SK-N-SH (cell line): ENCODE measurements at regions not wholly inside any gene's neighbourhood (a gene's known extent, or its start where the extent isn't known, plus 50 kb on each side); places are given as distances from the start of the nearest gene placed in this dataset.
A peak's percentile ranks its signal among the peaks of the same experiment; 100 is the strongest.

Source experiments
- CTCF ChIP-seq: fragments of 200-600 bp; sonication (generic); IDR thresholded peaks from 2 replicates; pipeline ENCODE4 v1.6.1; 2017; ENCODE audit warnings: antibody characterized with exemption, mild to moderate bottlenecking, moderate library complexity
- EP300 ChIP-seq, 2 experiments: IDR thresholded peaks; 2 replicates each; pipeline versions ENCODE4 v1.4.0 to v1.6.1; 2012; ENCODE audit warnings: borderline replicate concordance in 1 of 2, low read depth in 1 of 2, low read length in 1 of 2
- EZH2phosphoT487 ChIP-seq: fragments of 200-600 bp; sonication (generic); IDR thresholded peaks from 2 replicates; pipeline ENCODE4 v1.6.1; 2017; ENCODE audit warnings: low read depth, mixed run types, mild to moderate bottlenecking, antibody characterized with exemption, moderate library complexity, borderline replicate concordance
- GABPA ChIP-seq: IDR thresholded peaks from 2 replicates; pipeline ENCODE4 v1.4.0; 2012; ENCODE audit warnings: low read depth, mild to moderate bottlenecking
- IRF3 ChIP-seq: fragments of 150-350 bp; IDR thresholded peaks from 2 replicates; pipeline ENCODE4 v1.6.1; 2016; ENCODE audit warnings: mild to moderate bottlenecking, low read depth, low read length
- JUND ChIP-seq: IDR thresholded peaks from 2 replicates; pipeline ENCODE4 v1.4.0; 2012
- MXI1 ChIP-seq: IDR thresholded peaks from 2 replicates; pipeline ENCODE4 v1.6.1; 2012; ENCODE audit warnings: mild to moderate bottlenecking, low read depth, low read length, improper control_type of control experiment
- PBX3 ChIP-seq: IDR thresholded peaks from 2 replicates; pipeline ENCODE4; 2012
- POLR2AphosphoS5 ChIP-seq: IDR thresholded peaks from 2 replicates; pipeline ENCODE4 v1.6.1; 2012; ENCODE audit warnings: low read depth, low read length
- RFX5 ChIP-seq: IDR thresholded peaks from 2 replicates; pipeline ENCODE4 v1.6.1; 2012; ENCODE audit warnings: mild to moderate bottlenecking, improper control_type of control experiment, low read length
- RXRA ChIP-seq: IDR thresholded peaks from 2 replicates; pipeline ENCODE4 v1.4.0; 2012; ENCODE audit warnings: low read depth, mild to moderate bottlenecking, borderline replicate concordance
- TCF12 ChIP-seq: IDR thresholded peaks from 2 replicates; pipeline ENCODE4 v1.4.0; 2012
- ZBTB33 ChIP-seq: IDR thresholded peaks from 2 replicates; pipeline ENCODE4 v1.4.0; 2012; ENCODE audit warnings: low read depth, borderline replicate concordance

GRCh38 chr20:26218301-26218700 lies 521.6 kb upstream of the ZNF337 start:
- TF ChIP-seq PBX3: peak; percentile 66
- no peak for TF ChIP-seq EZH2phosphoT487
- no peak for TF ChIP-seq CTCF
- TF ChIP-seq TCF12: peak; percentile 61
- no peak for TF ChIP-seq GABPA
- peak in 1 of 2 experiments; percentile 68; a peak in 1 of 4 replicates for TF ChIP-seq EP300 (IDR thresholded peaks at IDR 0.05; ENCODE audit: borderline replicate concordance in 1 of 2, low read depth in 1 of 2, low read length in 1 of 2)
- TF ChIP-seq ZBTB33: no peak
- TF ChIP-seq RXRA: no peak
- TF ChIP-seq MXI1: no peak
- TF ChIP-seq JUND: peak; percentile 55
- TF ChIP-seq POLR2AphosphoS5: no peak
- no peak for TF ChIP-seq IRF3
- no peak for TF ChIP-seq RFX5
